HUES6 (cell line): ENCODE measurements at regions not wholly inside any gene's neighbourhood (a gene's known extent, or its start where the extent isn't known, plus 50 kb on each side); places are given as distances from the start of the nearest gene placed in this dataset.

ENCODE experiments used
- H3K27ac ChIP-seq: 2 replicates; pipeline ENCODE4 v1.7.0; 2013; ENCODE audit warnings: low read depth, mild to moderate bottlenecking, low read length, inconsistent platforms
- H3K27me3 ChIP-seq: 2 replicates; pipeline ENCODE4 v1.6.1; 2013; ENCODE audit warnings: low read length; ENCODE audit not compliant: control insufficient read depth, insufficient read depth
- H3K36me3 ChIP-seq: 2 replicates; pipeline ENCODE4 v1.6.1; 2013; ENCODE audit warnings: low read length; ENCODE audit not compliant: control insufficient read depth, insufficient read depth
- H3K4me1 ChIP-seq: 2 replicates; pipeline ENCODE4 v1.6.1; 2013; ENCODE audit warnings: low read length; ENCODE audit not compliant: control insufficient read depth, insufficient read depth
- H3K4me3 ChIP-seq: 2 replicates; pipeline ENCODE4 v1.5.1; 2013; ENCODE audit warnings: low read depth, low read length
- H3K9ac ChIP-seq: one replicate; pipeline ENCODE4 v1.6.1; 2013; ENCODE audit warnings: mild to moderate bottlenecking, low read length
- H3K9me3 ChIP-seq: 2 replicates; pipeline ENCODE4 v1.6.1; 2013; ENCODE audit warnings: low read depth, low read length; ENCODE audit not compliant: control insufficient read depth, insufficient read depth

DNA sequence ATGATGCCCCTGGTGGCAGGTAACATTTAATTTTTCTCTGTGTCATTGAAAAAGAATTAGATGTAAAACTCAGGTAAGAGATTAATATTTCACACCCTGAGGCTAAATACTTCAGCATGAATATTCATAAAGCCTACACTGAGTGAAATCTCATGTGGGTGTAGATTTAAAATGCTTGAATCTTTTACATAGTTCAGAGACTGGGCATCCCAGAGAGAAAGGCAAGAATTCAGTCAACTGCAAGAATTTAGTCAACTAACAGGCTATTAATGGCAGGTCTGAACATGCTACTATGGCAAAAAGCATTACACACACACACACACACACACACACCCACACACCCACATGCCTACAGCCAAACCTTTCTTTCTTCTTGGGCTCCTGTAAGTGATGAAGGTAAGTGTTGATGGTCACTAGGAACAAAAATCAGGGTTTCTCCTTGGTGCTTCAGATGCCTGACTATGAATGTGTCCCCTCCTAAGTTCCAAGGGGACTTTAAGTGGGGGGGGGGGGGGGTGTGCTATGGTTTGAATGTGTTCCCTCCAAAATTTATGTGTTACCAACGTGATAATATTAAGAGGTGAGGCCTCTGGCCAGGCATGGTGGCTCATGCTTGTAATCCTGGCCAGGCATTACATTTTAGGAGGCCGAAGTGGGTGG, 63.7 kb upstream of the PSMD7 start:
- Histone ChIP-seq H3K9me3 (no peaks in the 10 kb centered on the region), H3K4me3 (no peak overlapping the region), H3K4me1 (no peaks in the 10 kb centered on the region), H3K27me3 (no peaks in the 10 kb centered on the region), H3K9ac (no peak overlapping the region), H3K36me3 (no peaks in the 10 kb centered on the region), H3K27ac (no peak overlapping the region)

DNA sequence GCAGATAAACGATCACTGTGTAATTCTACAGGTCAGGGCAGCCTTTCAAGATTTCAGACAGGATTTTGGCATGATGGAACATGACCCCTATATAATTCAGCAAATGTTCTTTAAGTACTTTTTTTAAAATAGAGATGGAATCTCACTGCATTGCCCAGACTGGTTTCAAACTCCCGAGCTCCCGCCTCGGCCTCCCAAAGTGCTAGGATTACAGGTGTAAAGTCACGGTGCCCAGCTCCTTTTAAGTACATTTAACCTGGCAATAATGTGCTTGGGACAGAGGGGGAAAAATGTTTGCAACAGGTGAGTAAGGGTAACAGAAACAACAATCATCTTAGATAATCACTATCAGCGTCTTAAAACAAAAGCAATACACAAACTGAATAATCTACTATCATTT, 66.5 kb upstream of the PSMD7 start:
- no peak overlapping the region for H3K27ac ChIP-seq
- H3K9me3 ChIP-seq = no peaks in the 10 kb centered on the region
- H3K9ac ChIP-seq = no peak overlapping the region
- H3K4me1 ChIP-seq = no peaks in the 10 kb centered on the region
- H3K4me3 ChIP-seq = no peak overlapping the region
- H3K36me3 ChIP-seq = no peaks in the 10 kb centered on the region
- H3K27me3 ChIP-seq = no peaks in the 10 kb centered on the region

DNA sequence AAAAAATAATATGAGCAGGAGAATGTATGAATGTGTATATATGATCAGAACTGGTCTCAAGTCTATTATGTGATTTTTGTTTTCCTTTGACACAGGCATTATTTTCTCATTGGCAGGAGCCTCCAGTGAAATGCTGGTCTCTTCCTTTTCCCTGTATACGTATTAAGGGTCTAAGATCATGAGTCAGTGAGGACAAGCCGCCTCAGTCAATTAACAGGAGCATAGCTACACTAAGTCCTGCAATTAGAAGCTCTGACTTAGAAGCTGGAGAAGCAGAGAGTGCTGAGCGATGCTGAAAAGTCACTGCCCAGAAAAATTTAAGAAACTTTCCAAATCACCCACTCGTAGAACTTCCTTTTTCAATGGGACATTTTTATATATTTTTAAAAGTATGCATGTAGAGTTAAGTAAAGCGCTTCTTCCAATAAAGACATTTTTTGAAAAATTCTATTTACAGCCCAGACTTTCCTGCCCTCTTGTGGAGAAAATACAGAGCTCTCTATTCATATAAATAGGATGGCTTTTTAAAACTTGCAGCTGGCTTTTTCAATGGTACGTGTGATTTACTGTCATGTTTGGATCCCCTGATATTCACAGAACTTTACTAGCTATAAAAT, 70.2 kb upstream of the PSMD7 start:
- Histone ChIP-seq H3K9ac (no peak overlapping the region), H3K36me3 (no peaks in the 10 kb centered on the region), H3K4me3 (no peak overlapping the region), H3K9me3 (no peaks in the 10 kb centered on the region), H3K4me1 (no peaks in the 10 kb centered on the region), H3K27ac (no peak overlapping the region), H3K27me3 (no peaks in the 10 kb centered on the region)

DNA sequence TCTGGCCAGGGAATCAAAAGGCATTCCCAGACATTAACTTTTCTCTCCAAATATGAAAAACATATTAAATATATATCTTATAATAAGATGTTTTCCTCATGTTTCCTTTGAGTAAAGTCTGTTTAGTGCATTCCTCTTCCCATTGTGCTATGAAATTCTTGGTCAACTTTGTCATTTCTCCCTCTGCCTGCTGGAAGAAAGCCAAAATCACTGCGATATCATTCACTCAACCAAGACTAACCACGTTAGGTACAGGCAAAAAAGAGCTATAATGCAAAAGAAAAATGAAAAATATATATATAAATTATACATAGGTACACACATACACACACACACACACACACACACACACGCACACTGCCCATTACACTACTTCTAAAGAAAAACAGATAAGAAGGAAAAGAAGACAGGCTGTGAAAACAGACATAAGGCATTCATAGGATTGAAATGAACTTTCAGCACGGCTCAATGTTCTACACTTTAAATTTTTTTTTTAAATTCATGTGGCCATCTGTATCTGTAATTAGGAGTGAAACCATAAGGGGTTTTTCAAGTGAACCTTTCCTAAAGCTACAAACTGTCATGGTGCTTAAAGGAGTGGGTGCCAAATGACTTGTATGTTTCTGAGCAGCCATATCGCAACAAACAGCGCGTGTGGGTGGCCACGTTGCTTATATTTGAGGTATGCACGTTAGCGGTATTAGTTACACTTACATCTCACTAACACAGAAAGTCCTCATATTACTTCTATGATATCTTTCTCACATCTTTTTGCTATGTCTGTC, 71.6 kb upstream of the PSMD7 start:
- no peak overlapping the region for H3K4me3 ChIP-seq
- H3K4me1 ChIP-seq = no peaks in the 10 kb centered on the region
- no peaks in the 10 kb centered on the region for H3K27me3 ChIP-seq
- no peaks in the 10 kb centered on the region for H3K9me3 ChIP-seq
- H3K36me3 ChIP-seq = no peaks in the 10 kb centered on the region
- no peak overlapping the region for H3K27ac ChIP-seq
- no peak overlapping the region for H3K9ac ChIP-seq

DNA sequence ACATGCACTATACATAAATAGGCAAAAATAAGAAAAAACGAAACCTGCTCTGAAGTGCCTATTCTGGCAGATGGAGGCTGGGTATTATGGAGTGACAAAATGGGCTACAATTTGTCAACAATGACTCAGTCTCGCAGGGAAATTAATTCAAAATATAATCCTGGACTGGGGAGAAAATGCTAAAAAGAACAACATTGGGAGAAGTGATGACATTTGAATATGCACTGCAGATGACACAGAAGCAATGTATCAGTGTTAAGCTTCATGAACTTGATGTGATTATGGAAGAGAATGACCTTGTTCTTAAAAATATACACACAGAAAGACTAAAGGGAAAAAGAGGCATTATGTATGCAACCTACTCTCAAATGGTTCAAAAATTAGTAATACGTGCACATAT, 74.8 kb upstream of the PSMD7 start:
- H3K36me3 ChIP-seq = no peaks in the 10 kb centered on the region
- no peak overlapping the region for H3K4me3 ChIP-seq
- H3K9me3 ChIP-seq = no peaks in the 10 kb centered on the region
- no peaks in the 10 kb centered on the region for H3K4me1 ChIP-seq
- no peaks in the 10 kb centered on the region for H3K27me3 ChIP-seq
- H3K27ac ChIP-seq = no peak overlapping the region
- H3K9ac ChIP-seq = no peak overlapping the region

DNA sequence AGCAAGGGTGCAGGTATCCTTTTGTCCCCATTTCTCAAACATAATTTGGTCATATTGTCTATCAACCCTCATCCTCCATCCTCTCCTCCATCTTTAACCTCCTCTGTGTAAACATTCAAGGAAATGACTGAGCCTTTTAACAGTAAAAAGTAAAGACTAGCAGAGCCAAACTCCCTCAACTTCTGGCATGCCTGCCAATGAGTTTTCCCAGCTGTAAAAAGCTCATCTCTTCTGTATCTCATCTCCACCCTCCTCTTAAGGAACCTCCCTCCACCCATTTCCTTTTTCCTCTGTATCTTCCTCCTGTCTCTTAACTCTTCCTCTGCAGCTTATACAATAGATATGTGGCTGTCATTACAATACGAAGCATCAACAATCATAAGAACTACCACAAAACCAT, 76.9 kb upstream of the PSMD7 start:
- Histone ChIP-seq H3K9me3 (no peaks in the 10 kb centered on the region), H3K27me3 (no peaks in the 10 kb centered on the region), H3K27ac (no peak overlapping the region), H3K4me3 (no peak overlapping the region), H3K9ac (no peak overlapping the region), H3K4me1 (no peaks in the 10 kb centered on the region), H3K36me3 (no peaks in the 10 kb centered on the region)

DNA sequence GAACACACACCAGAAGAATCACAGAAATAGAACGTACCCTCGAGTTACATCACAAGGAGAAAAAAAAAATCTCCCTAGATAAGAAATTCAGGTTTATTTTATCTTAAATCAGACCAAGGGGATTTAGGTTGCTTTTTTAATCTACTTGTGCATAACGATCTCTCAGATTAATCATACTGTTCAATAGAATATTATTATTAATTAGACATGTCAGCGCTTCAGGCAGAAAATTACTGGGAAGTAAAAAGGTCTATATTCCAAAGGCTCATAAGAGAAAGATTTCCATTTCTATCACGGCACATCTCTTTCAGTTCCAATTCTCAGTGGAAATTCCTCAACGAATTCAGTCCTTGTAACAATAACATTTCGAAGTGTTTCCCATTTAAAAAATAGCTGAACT, 77.7 kb upstream of the PSMD7 start:
- no peak overlapping the region for H3K4me3 ChIP-seq
- H3K4me1 ChIP-seq = no peaks in the 10 kb centered on the region
- no peaks in the 10 kb centered on the region for H3K27me3 ChIP-seq
- H3K36me3 ChIP-seq = no peaks in the 10 kb centered on the region
- no peaks in the 10 kb centered on the region for H3K9me3 ChIP-seq
- H3K27ac ChIP-seq = no peak overlapping the region
- no peak overlapping the region for H3K9ac ChIP-seq

DNA sequence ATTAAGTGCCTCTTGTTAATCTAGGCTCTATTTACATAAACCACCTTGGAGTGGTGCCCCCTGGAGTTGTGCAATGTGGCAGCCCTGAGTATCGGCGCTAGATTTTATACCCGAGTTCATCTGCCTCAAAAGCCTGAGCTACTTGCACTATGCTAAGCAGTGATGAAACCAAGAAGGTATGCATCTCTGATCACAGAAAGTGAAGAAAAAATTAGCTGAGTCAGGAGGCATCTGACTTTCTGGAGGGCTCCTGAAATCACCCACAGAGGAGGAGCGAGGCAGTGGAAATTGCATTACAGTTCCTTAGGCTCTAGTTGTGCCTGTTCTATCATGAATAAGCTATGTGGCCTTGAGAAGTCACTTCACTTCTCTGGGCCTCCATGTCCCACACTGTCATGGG, 80.3 kb upstream of the PSMD7 start:
- H3K27me3 ChIP-seq = no peaks in the 10 kb centered on the region
- H3K4me3 ChIP-seq = no peak overlapping the region
- no peak overlapping the region for H3K27ac ChIP-seq
- H3K4me1 ChIP-seq = no peaks in the 10 kb centered on the region
- H3K9ac ChIP-seq = no peak overlapping the region
- H3K36me3 ChIP-seq = no peaks in the 10 kb centered on the region
- no peaks in the 10 kb centered on the region for H3K9me3 ChIP-seq

DNA sequence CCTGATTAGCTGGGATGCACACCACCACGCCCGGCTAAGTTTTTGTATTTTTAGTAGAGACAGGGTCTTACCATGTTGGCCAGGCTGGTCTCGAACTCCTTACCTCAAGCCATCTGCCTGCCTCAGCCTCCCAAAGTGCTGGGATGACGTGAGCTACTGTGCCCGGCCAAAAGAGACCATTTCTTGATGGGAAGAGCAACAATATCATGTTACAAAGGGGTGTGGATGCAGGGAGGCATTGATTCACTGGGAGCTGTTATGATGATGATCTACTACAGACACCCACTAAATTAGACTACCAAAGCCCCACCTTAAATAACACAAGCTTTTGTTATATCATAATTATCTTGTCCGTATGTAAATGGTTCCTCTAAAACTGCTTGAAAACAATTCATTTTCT, 81.4 kb upstream of the PSMD7 start:
- Histone ChIP-seq H3K27me3 (no peaks in the 10 kb centered on the region), H3K36me3 (no peaks in the 10 kb centered on the region), H3K9me3 (no peaks in the 10 kb centered on the region), H3K9ac (no peak overlapping the region), H3K4me3 (no peak overlapping the region), H3K27ac (no peak overlapping the region), H3K4me1 (no peaks in the 10 kb centered on the region)

DNA sequence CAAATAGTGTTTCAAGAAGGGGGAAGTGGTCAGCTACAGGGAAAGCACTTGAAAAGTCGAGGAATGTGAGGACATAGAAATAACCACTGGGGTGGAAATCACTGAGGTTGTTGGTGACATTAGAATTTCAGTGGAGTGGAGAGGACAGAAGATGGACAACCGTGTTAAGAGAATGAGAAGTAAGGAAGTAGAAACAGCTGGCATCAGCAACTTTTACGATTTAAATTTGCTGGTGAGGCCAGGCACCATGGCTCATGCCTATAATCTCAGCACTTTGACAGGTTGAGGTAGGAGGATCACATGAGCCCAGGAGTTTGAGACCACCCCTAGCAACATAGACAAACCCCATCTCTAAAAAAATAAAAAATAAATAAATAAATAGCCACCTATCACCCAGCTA, 83.2 kb upstream of the PSMD7 start:
- H3K27ac ChIP-seq = no peak overlapping the region
- H3K9me3 ChIP-seq = no peaks in the 10 kb centered on the region
- no peak overlapping the region for H3K4me3 ChIP-seq
- H3K27me3 ChIP-seq = no peaks in the 10 kb centered on the region
- no peak overlapping the region for H3K9ac ChIP-seq
- no peaks in the 10 kb centered on the region for H3K36me3 ChIP-seq
- no peaks in the 10 kb centered on the region for H3K4me1 ChIP-seq

DNA sequence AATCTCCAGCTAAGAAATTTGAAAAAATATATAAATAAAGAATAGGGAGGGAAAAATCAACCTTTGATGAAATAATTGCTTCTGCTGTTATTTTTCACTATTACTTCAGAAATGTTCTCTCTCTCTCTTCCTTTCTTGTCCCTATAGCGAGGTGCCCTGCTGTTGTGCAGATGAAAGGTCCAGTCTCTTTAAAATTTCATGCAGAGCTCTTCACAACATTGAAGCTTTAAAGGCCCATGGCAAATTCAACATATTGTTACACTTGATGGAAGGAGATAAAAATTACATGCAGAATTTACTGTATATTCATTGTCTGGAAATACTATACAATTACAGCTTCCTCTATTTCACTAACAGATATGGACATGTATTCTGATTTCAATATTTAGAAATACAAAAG, 86.4 kb upstream of the PSMD7 start:
- no peak overlapping the region for H3K27ac ChIP-seq
- H3K9ac ChIP-seq = no peak overlapping the region
- H3K36me3 ChIP-seq = no peaks in the 10 kb centered on the region
- H3K4me1 ChIP-seq = no peaks in the 10 kb centered on the region
- no peak overlapping the region for H3K4me3 ChIP-seq
- no peaks in the 10 kb centered on the region for H3K27me3 ChIP-seq
- H3K9me3 ChIP-seq = no peaks in the 10 kb centered on the region
